ENCODE measurements at regions not wholly inside any gene's neighbourhood (a gene's known extent, or its start where the extent isn't known, plus 50 kb on each side); places are given as distances from the start of the nearest gene placed in this dataset.

DNA sequence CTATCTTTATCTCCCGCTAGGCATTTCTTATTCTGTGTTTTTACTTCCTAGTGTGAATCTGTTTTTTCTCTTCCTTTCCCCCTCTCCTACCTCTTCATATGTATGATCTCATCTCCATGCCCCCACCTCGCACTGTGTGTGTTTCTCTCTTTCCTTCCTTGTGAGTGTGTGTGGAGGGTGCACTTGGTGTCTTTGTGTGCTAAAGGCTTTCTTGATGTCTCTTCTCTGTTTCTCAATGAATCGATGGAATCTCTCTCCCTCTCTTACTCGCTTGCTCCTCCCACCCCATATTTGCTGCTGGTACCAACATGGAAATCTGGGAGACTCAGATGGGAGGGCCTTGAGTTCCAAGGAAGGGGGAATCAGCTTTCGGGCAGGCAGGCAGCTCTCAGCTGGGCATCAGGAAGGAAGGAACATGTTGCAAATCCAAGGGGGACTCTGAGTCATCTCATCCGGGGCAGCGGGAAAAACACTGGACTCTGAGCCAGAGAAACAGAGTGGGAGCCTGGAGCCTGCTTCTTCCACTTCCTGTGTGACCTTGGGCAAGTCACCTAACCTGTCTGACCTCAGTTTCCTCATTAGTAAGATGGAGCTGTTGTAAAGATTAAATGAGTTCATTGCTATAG, 147.5 kb downstream of the PTPRU start:
- DNase-seq (ENCODE audit: low read depth in 3 of 3, low spot score in 1 of 3), result no peak

DNA sequence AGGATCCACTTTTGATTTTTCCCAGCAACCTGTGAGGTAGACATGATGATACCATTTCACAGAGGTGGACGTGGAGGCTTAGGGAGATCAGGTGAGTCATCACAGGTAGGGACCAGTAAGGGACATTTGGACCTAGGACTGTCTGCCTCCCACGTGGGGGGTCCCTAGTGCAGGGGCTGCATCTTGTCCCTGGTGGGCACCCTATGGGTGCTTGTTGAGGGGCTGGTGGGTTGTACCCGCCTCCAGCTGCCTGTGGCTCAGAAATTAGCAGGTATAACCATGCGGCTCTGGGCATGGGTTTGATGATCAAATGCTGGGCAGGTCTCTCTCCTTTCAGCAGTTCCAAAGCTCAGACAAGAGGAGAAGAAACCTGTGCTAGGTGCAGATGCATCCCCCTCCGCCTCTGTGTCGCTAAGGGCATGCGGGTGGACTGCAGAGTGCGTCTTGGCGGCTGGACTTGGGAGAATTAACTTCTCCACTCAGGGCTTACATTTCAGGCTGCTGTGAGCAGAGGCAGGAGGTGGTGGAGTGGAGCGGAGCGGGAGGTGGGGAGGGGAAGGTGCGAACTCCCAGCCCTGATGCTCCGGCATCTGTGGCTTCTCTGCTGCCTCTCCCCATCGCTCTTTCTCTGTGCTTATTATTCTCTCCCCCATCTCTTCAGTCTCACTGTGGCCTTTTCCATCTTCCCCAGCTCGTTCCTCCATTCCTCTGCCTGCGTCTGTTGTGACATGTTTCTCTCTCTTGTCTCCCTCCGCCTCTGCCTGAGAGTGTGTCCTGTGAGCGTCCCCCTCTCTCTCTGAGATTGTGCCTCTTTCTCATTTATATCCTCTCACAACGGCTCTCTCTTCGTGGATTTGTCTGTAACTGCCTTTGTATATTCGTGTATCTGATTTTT, 146.8 kb downstream of the PTPRU start:
- DNase-seq (ENCODE audit: low read depth in 3 of 3, low spot score in 1 of 3), result no peak

DNA sequence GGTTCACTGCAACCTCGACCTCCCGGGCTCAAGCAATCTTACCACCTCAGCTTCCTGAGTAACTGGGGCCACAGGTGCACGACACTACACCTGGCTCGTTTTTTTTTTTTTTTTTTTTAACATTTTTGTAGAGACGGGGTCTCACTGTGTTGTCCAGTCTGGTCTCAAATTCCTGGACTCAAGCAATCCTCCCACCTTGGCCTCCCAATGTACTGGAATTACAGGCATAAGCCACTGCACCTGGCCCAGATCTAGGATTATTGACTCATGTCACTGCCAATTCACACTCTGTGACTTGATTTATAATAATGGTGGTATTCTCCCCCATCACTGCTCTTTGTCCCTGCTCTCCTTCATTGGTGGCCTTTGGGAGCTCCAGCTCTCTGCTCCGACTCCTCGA, 145.1 kb downstream of the PTPRU start:
- DNase-seq (ENCODE audit: low read depth in 3 of 3, low spot score in 1 of 3), result no peak

DNA sequence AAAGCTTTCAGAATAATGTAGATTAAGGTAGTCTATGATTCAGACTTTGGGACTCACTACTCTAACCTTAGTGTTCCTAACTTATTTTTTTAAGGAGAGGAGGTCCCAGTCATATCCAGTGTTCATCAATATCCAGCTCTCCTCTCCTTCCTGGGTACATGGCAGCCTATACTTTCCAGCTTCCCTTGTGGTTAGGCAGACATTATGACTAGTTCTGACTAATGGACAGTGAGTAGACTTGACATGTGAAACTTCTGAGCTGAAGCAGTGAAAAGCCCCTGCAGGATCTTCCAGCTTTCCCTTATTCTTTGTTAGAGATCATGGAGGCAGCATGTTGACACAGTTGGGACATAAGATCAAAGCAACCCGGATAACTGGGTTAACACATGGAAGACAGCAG, 144.2 kb downstream of the PTPRU start:
- DNase-seq (ENCODE audit: low read depth in 3 of 3, low spot score in 1 of 3), result no peak

- no peak for DNase-seq (ENCODE audit: low read depth in 3 of 3, low spot score in 1 of 3)
Observed at GRCh38 chr1:29379443-29380073, 143.2 kb downstream of the PTPRU start.
